ENCODE measurements at regions not wholly inside any gene's neighbourhood (a gene's known extent, or its start where the extent isn't known, plus 50 kb on each side); places are given as distances from the start of the nearest gene placed in this dataset.

GRCh38 chr13:70889163-70889562 is 780.9 kb upstream of the KLHL1 start:
- Histone ChIP-seq H3K36me3 (no peaks in the 10 kb centered on the region), H3K4me3 (no peak overlapping the region), H3K9me3 (no peaks in the 10 kb centered on the region), H3K27ac (no peak overlapping the region), H3K4me1 (no peaks in the 10 kb centered on the region), H3K27me3 (no peaks in the 10 kb centered on the region)
- intact Hi-C loops (cut with DNase I; ENCODE audit: low total_unique reads) (no loop called here), in situ Hi-C loops (cut with MboI; ENCODE audit: low pct_ligation_motif_present in 1 of 4, low pct_unique_long_range_greater_than_20kb in 1 of 4, low sequenced_read_pairs in 3 of 4) (no loop called here)
- TF ChIP-seq POLR2AphosphoS5 (IDR thresholded peaks at IDR 0.05) = no peak
- TF ChIP-seq CTCF (IDR thresholded peaks at IDR 0.05) = no peak
- no peak for TF ChIP-seq POLR2A (IDR thresholded peaks at IDR 0.05)
- TF ChIP-seq EP300 (IDR thresholded peaks at IDR 0.05; ENCODE audit: low read depth) = no peak
- WGBS, 2 donors (ENCODE audit: low coverage in 1 of 2) = 71 to 77% methylated on average over 5 of the region's 5 CpGs
- DNase-seq = no peak

GRCh38 chr13:70884196-70884595 is 775.9 kb upstream of the KLHL1 start:
- TF ChIP-seq POLR2A (IDR thresholded peaks at IDR 0.05) (no peak), POLR2AphosphoS5 (IDR thresholded peaks at IDR 0.05) (no peak), EP300 (IDR thresholded peaks at IDR 0.05; ENCODE audit: low read depth) (no peak), CTCF (IDR thresholded peaks at IDR 0.05) (no peak)
- in situ Hi-C loops (cut with MboI; ENCODE audit: low pct_ligation_motif_present in 1 of 4, low pct_unique_long_range_greater_than_20kb in 1 of 4, low sequenced_read_pairs in 3 of 4) = no loop called here
- H3K4me3 ChIP-seq = no peak overlapping the region
- 52 to 60% methylated on average over 2 of the region's 2 CpGs for WGBS, 2 donors (ENCODE audit: low coverage in 1 of 2)
- no peak for DNase-seq
- no peaks in the 10 kb centered on the region for H3K9me3 ChIP-seq
- H3K27me3 ChIP-seq = no peaks in the 10 kb centered on the region
- no peak overlapping the region for H3K27ac ChIP-seq
- H3K36me3 ChIP-seq = no peaks in the 10 kb centered on the region
- intact Hi-C loops (cut with DNase I; ENCODE audit: low total_unique reads) = no loop called here
- no peaks in the 10 kb centered on the region for H3K4me1 ChIP-seq

- Histone ChIP-seq H3K4me3 (no peak overlapping the region), H3K27me3 (no peaks in the 10 kb centered on the region), H3K4me1 (no peaks in the 10 kb centered on the region), H3K9me3 (no peaks in the 10 kb centered on the region), H3K36me3 (no peaks in the 10 kb centered on the region), H3K27ac (no peak overlapping the region)
- intact Hi-C loops (cut with DNase I; ENCODE audit: low total_unique reads) (loop anchor here (5.0 kb wide), 1 partner anchor 173 kb away; no protein-coding TSS in a partner anchor), in situ Hi-C loops (cut with MboI; ENCODE audit: low pct_ligation_motif_present in 1 of 4, low pct_unique_long_range_greater_than_20kb in 1 of 4, low sequenced_read_pairs in 3 of 4) (no loop called here)
- WGBS, 2 donors (ENCODE audit: low coverage in 1 of 2) = 70 to 72% methylated on average over 3 of the region's 3 CpGs
- no peak for DNase-seq
- TF ChIP-seq POLR2AphosphoS5 (IDR thresholded peaks at IDR 0.05) = no peak
- no peak for TF ChIP-seq CTCF (IDR thresholded peaks at IDR 0.05)
These were observed 766.4 kb upstream of the KLHL1 start for GRCh38 chr13:70874636-70875035.

GRCh38 chr13:70864731-70865130 is 756.5 kb upstream of the KLHL1 start:
- TF ChIP-seq CTCF (IDR thresholded peaks at IDR 0.05) (no peak), EP300 (IDR thresholded peaks at IDR 0.05; ENCODE audit: low read depth) (no peak), POLR2AphosphoS5 (IDR thresholded peaks at IDR 0.05) (no peak), POLR2A (IDR thresholded peaks at IDR 0.05) (no peak)
- no peaks in the 10 kb centered on the region for H3K9me3 ChIP-seq
- H3K27ac ChIP-seq = no peak overlapping the region
- intact Hi-C loops (cut with DNase I; ENCODE audit: low total_unique reads) (no loop called here), in situ Hi-C loops (cut with MboI; ENCODE audit: low pct_ligation_motif_present in 1 of 4, low pct_unique_long_range_greater_than_20kb in 1 of 4, low sequenced_read_pairs in 3 of 4) (no loop called here)
- no peaks in the 10 kb centered on the region for H3K36me3 ChIP-seq
- DNase-seq = no peak
- H3K27me3 ChIP-seq = no peaks in the 10 kb centered on the region
- H3K4me1 ChIP-seq = no peaks in the 10 kb centered on the region
- 64 to 74% methylated on average over 2 of the region's 2 CpGs for WGBS, 2 donors (ENCODE audit: low coverage in 1 of 2)
- H3K4me3 ChIP-seq = no peak overlapping the region
